UCSD-AML1 (cell line): ENCODE measurements at regions not wholly inside any gene's neighbourhood (a gene's known extent, or its start where the extent isn't known, plus 50 kb on each side); places are given as distances from the start of the nearest gene placed in this dataset.
A peak's percentile ranks its signal among the peaks of the same experiment; 100 is the strongest.

Experiments
- DNase-seq: peaks from one replicate; lab custom pipeline; 2025; ENCODE audit not compliant: unreplicated experiment; lab: John Stamatoyannopoulos, UW

DNA sequence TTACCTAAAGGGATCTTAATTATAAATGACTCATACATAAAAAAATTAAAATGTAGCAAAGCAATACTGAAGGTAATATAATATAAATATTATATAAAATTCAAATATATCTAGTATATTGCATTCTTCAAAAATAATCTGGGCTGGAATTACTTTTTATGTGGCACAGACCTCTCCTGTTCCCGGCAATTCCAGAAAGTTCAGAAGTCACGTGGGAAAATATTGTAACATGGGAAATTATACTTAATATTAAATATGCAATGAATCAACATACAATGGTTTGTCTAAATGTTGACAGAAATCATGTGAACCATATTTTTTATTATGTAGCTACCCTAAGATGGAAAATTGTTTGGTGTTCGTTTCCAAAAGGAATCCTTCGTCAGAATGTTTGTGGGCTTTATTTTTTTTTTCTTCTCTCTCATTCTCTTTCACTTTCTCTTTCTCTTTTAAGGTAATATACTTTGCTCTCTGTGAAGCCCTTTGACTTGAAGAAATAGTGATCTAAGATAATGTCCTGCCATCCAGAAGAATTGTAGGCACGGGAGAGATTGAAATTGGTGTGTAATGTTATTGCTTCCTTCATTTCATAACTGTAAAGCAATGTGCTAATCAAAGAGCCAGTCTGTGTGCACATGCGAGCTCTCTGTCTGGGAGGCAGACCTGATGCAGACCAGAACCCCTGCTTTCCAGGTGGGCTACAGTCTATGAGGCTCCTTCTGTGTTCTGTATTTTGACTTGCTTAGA is 559.4 kb downstream of the NR2F2 start:
- no peak for DNase-seq

DNA sequence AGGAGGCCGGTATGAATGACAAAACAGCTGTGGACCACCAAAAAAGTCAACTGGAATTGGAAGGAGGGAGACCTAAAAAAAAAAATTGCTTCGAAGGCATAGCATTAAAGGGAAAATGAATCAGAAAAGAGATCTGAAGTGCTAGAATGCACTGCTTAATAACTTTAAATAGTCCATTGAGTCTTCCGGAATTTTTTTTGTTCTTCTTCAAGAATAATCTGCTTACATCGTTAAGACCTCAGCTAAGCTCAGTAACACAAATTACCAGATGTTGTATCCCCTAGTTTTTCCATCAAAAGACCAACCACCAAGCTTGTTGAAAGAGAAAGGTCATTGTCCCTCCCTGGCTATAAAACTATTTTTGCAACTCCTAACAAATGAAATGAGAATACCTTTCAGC is 560.5 kb downstream of the NR2F2 start:
- DNase-seq, result no peak

DNA sequence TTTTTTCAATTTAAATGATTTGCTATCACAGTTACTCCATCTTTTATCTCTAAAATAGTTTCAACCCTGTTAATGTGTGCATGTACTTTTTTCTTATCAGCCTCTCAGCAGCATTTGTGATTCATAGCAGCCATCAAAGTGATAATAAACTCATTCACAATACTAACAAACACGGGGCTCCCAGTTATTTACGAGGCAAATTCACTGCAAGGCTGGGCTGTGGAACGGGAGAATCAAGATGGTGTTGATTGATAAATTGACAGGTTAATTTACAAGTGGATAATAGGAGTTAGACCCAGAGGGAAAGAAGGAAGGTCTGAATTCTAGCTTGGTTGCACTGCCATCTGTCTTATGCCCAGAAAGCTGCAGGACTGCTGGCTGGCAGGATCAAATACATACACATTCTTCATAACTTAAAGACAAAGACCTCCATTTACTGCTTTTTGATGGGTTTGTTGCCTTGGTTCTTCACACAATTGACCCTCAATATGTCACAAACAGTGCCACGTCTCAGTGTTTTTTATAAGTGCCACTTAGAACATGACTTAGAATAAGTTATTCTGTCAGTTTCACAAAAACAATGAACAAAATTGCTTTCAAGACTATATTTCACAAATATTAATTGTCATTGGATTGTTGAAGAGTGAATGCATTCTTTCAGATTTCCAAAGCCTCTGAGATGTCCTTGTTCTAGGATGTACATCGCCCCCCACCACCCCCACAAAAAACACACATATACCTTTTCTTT is 562.8 kb downstream of the NR2F2 start:
- DNase-seq, result no peak

DNA sequence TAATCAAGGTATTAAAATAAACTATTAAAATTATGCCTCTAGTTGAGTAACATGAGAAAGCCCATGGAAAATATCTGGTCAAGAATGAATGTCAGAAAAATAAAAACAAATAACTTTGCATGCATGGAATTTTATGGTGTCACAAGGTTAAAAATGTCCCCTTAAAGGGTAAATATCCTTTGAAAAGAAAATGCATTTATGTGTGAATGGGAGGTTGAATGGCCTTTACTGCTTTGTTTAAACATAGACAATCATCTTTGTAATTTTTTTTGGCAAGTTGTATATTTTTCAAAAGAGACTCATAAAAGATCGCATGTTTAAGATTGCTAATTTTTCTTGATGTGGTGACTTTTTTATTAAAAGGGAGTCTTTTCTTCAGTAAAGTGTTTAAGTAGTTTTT is 564.2 kb downstream of the NR2F2 start:
- no peak for DNase-seq

DNA sequence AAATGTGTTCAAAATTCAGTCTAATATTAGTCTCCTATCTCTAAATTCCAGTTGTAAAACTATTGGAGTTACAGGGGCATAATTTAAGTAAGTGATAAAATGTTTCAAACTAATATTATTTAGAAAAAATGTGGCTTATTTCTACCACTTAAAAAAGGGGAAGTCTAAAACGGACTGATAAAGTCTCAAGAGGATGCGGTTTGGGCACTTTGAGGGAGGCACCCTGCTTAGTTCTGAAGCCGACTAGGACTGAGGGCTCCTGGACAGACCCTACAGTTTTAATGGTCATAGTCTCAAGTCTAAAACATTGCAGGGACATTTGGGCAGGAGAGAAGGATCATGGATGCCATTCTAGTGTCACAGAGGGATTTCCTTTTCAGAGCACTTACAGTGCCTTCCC is 566.3 kb downstream of the NR2F2 start:
- DNase-seq, result peak; percentile 35

DNA sequence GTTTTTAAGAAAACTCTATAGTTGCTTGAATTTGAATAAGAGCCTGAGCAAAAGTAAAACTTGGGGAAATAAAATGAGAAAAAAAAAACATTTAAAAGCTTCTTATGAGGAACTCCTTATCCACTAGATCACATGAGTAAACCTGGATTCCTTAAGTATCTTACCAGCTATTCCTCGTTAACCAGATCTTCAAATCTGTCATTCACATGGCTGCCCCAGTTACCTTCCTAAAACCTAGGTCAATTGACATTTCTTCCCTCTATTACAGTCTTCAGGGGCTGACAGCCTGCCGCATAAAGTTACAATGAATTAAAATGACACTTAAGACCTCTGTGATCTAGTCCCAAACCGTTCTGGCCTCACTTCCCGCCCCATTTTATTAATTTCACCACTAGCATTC is 583.6 kb downstream of the NR2F2 start:
- DNase-seq, result no peak

DNA sequence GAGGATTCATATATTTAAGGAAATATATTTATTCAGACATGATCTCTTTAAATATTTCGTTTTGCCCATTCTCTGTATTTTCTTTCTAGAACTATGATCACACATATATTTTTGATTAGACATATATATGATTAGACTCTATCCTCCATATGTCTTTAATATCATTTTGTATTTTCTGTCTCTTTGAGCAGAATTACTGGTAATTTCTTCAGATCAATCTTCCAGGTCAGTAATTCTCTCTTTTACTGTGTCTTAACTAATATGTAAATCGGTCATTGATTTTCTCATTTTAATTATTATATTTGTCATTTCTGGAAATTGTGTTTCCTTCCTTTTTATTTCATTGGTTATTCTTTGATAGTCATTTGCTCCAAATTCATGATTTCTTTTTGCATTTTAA is 586.2 kb downstream of the NR2F2 start:
- no peak for DNase-seq

DNA sequence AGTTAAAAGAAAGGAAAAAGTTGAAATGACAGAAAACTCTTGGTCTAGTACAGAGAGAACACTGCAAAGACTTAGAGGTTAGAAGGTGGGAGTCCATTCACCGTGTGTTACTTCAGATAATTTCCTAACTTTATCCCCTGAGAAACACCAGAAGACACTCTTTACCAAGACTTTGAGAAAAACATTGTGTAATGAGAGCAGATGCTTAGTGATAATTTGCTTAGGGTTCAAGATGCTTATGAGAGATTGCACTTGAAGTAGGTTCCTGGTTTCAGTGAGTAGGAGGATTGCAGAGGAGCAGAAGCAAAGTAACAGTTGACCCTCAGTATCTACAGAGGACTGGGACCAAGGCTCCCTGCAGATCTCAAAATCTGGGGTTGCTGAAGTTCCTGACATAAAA is 594.1 kb downstream of the NR2F2 start:
- DNase-seq, result no peak

DNA sequence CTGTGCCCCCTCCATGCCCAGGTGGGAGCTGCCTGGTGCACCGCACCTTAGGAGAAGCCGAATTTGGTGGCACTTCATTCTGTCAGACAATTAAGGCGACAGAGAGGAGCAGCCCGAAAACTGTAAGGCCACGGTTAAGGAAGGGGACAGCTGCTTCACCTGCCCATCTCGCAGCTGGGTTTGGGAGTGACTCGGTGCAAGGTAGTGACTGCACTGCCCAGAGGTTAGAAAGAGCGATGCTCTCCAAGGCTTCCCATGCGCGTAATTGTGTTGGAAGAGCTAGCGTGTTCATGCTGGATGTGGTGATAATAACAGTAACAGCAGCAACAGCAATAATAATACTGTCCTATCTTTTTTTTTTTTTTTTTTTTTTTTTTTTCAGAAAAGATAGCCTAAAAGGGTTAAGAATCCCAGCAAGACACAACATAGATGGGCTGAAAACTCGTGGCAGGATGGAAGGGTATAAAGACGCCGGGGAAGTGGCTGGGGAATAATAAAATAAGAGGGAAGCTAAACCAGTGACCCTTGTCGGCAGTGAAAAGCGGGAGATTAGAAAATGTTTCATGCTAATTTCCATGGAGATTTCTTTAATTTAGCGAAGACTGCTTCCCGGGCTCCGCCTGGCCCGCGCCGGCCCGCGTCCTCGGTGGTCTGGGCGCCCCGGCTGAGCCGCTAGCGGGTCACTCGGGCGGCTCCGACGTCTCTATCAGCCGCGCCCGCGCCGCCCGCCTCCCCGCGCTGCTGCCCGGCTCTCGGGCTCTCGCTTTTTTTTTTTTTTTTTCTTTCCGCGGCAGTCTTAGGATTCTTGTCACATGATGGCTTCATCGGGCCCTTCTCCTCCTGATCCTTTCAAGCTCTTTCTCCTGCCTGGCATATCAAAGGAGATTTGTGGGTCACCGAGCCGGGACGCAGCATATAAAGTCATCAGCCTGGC is 617.1 kb downstream of the NR2F2 start:
- DNase-seq, result no peak

DNA sequence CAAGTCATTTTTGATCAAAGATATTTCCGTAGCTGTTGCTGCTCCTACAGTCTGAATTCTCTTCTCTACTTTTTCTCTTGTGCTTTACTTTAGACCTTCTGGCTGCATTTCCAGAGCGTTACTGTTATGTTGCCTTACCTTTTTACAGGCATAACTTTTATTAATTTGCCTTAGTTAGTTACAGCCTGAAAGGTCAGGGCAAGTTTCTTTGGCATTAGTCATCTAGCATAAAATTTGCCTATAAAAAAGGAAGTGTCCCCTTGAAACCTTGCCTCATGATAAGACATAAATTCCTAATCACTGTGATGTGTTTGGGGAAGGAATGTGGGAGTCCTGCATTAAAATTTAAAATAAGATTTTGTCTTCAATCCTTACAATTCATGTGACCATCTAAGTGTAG is 618.5 kb downstream of the NR2F2 start:
- no peak for DNase-seq

DNA sequence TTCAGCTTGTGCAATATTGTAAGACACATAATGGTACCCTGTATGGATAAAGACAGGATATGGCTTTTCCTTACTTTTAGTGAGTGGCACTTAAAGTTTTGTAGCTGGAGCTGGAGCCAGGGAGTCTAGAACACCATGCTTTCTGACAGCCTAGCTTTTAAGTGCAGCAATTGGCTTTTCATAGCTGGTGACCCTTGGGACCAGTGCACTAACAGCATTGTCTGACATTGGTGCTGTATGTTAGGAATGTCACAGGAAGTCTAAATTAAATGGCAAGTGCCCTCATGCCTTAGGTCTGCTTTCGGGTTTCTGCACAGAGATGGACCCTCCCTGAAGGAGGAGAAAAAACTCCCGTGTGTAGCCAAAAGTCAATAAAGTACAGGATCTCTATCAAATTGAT is 628.2 kb downstream of the NR2F2 start:
- DNase-seq, result no peak

DNA sequence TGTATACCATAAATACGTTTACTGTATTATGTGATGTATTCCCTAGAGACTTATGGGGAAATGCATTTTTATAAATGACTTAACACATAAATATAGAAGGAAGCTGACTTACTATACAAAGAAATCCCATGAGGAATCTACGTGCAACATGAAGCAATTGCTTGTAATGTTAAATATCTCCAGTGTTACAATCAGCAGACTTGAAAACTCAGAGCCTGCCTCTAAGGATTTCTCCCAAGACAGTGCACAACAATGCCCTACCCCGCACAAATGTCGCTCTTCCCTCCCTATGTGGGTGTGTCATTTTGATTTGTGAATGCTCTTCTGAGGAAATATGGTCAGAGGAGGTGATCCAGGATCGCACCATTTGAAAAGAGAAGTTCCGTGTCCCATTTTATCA is 629.0 kb downstream of the NR2F2 start:
- no peak for DNase-seq

DNA sequence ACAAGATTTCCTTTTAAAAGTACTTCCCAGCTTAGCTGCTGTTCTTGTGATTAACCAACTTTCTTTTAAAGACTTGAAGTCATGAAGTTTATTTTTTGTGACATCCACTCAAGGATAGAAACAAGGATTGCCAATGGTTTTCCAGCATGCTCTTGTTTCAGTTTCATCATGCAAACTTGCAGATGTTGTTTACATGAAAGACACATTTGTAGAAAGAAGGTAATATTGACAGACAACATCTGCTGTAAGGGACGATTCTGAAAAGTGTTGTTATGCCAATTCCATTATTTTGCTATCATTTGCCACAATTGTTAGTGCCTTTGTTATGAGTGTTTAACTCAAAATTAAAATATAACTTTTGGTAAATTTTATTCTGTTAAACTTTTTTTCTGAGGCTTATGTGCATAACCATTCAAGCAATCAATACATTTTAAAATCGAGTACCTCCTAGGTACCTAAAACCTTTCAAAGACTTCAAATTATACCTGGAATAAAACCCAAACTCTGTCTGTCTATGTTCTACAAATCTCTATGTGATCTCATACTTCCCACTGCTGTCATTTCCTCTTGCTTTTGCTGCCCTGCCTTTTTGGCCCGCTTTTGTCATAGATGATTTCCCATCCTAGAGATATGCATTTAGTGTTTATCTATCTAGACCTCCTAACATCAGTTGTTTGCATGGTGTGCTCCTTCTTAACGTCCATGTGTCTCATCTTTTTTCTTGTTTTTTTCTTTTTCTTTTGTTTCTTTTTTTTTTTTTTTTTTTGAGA is 630.4 kb downstream of the NR2F2 start:
- no peak for DNase-seq

DNA sequence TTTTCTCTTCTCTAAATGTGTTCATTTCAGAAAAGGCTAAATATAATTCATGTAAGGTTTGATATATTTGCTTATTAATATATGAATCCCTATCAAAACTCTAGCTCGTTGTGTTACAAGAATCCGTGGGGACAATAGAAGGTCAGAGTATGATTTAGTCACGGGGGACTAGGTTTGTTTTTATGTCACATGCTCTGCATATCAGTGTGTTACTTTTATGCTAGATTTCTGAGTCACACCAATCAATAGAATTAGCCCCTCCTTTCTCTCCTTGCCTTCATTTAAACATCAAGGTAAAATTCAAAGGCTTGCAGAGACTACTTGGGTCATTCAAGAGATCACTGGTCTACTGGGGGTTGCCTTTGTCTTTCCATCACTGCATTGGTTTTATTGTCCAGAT is 636.1 kb downstream of the NR2F2 start:
- DNase-seq, result no peak

DNA sequence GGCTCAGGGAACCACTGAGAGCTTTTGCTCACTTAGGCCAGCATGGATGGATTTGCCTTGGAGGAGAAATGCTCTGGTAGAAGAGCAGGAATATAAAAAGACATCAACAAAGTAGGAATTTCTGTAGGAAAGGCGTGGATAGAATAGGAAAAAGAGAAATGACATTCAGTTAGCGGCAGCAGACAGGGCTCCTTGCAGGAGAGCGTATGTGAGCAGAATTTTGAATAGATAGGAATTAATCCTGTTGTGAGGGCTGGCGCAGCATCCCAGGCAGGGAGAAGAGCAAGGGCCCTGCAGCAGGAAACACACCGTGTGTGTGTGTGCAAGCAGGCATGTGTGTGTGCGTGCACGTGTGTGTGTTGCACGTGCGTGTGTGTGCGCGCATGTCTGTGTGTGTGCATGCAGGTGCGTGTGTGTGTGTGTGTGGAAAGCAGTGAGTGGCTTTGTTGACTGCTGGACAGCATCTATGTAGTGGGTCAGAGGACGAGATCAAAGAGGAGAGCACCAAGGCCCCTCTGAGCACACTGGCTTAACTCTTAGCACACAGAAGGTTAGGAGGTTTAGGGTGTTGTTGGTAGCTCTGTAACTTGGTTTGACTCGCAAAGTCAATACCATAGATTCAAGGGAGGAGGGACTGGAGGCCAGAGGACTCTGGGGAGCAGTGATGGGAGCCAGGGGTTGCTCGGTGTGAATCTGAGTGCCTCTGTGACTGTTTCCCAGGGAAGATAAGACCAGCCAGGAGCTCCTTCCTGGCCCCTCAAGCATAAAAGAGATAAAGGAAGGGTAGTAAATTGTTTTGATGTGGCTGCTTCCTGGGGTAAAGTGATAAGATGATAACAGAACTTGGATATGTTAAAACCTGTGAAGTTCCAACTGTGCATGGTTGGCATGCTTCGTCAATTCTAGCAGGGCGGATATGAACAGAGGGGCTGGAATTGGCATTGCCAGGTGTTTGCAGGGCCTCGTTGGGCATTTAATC is 639.5 kb downstream of the NR2F2 start:
- DNase-seq, result no peak

DNA sequence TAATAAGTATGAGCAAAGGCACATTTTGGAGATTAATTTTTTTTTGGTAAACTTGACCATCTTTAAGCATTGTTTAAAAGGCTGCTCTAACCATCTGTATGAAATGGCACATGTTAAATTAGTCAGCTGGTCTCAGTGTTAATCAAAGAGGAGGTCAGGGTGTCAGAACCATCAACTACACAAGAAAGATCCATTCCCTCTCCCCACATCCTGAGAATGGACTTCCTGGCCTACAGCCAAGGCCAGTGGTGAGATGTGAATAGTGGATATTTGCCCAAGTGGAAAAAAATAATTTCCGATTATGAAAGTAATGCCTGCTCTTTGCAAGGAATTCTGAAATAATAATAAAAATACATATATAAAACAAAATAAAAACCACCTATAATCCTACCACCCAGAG is 641.7 kb downstream of the NR2F2 start:
- DNase-seq, result no peak

DNA sequence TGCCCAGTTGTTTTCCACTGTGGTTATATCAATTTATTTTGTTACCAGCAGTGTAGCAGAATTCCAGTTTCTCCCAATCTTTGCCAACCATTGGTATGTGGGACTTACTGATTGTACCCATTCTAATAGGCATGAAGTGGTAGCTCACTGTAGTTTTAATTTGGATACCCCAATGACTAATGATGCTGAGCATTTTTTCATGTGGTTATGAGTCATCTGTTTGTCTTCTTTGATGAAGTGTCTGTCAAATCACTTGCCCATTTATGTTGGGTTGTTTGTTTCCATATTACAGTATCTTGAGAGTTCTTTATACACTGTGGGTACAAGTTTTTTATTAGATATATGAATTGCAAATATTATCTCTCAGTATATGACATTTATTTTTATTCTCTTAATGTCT is 644.3 kb downstream of the NR2F2 start:
- no peak for DNase-seq

DNA sequence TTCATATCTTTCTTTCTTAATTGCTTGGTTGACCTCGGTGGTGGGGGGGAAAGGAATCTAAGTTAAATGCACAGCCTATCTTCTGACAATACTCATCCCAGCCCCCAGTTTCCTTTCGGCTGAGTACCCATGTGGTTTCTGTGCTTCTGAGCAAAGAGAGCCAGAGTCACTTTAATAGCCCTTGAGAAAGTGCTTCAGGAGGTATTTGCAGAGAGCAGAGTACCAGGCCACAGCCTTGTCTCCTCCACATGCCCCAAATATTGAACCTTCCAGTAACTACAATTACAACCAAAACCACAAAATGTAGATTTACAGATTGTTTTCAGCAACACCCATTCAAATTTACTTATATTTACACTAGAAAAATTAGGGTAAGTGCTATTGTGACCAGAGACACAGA is 647.4 kb downstream of the NR2F2 start:
- DNase-seq, result no peak

DNA sequence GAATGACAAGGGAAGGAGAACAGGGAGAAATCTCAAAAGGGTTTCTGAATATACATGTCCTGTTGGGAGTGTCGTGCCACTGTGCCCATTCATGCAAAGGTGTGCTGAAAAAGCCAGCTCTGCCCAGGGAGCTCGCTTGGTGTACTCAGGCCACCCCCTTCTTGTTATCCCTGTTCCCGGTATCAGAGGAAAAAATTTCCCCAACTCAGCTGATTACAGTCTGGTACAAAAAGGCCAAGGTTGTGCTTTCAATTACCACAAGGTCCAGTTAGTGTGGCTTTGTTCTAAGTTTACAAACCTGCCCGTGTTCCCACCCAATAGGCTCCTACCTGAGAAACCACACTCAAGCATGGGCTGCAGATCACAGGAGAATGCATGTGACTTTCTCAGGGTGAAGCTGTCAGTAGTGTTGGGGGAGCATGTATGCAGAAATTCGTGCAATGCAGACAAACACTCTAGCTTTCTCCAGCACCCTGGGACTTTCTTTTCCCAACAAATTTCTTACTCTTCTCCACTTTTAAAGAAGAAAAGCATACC is 648.5 kb downstream of the NR2F2 start:
- no peak for DNase-seq
